K562 (cell line): ENCODE measurements at regions not wholly inside any gene's neighbourhood (a gene's known extent, or its start where the extent isn't known, plus 50 kb on each side); places are given as distances from the start of the nearest gene placed in this dataset.

ENCODE experiments used
- ARID1B ChIP-seq: fragments of 450-650 bp; IDR thresholded peaks from 2 replicates; pipeline ENCODE4 v1.6.1; 2016; ENCODE audit warnings: antibody characterized with exemption, mild to moderate bottlenecking, inconsistent platforms
- KAT8 ChIP-seq: fragments of 450-650 bp; IDR thresholded peaks from 2 replicates; pipeline ENCODE4 v1.6.1; 2016; ENCODE audit warnings: low read depth, mild to moderate bottlenecking
- KLF1 ChIP-seq: fragments of 450-650 bp; IDR thresholded peaks from 2 replicates; pipeline ENCODE4 v1.6.1; 2016; ENCODE audit warnings: missing genetic modification characterization, missing compliant biosample characterization
- SLC30A9 ChIP-seq: fragments of 250-450 bp; sonication (Bioruptor Pico); IDR thresholded peaks from 2 replicates; pipeline ENCODE4 v1.8.0; 2022; ENCODE audit warnings: mild to moderate bottlenecking, moderate library complexity
- STAT6 ChIP-seq: sonication (generic); formaldehyde crosslinking; IDR thresholded peaks from 2 replicates; pipeline ENCODE4 v1.8.1; 2023; ENCODE audit warnings: mild to moderate bottlenecking, missing genetic modification reagents
- ZHX1 ChIP-seq: fragments of 150-350 bp; conservative IDR thresholded peaks from 2 replicates; pipeline ENCODE4 v1.6.1; 2014; ENCODE audit warnings: low read length
- TF ChIP-seq, protein P1 (sequence below): sonication (generic); formaldehyde crosslinking; IDR thresholded peaks from 2 replicates; pipeline ENCODE4 v1.8.0; 2022; ENCODE audit warnings: mild to moderate bottlenecking, missing genetic modification reagents

- TF ChIP-seq, protein P1, sequence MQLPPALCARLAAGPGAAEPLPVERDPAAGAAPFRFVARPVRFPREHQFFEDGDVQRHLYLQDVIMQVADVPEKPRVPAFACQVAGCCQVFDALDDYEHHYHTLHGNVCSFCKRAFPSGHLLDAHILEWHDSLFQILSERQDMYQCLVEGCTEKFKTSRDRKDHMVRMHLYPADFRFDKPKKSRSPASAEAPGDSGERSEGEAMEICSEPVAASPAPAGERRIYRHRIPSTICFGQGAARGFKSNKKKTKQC: no peak
- TF ChIP-seq SLC30A9: no peak
- no peak for TF ChIP-seq KLF1 (tag)
- no peak for TF ChIP-seq KAT8
- TF ChIP-seq ARID1B: no peak
- TF ChIP-seq ZHX1: no peak
- no peak for TF ChIP-seq STAT6 (CRISPR knock-in tag)
Observed at GRCh38 chr21:17197996-17198395, 314.8 kb upstream of the CXADR start (continued).
